GM21515 (cell line): ENCODE measurements at regions not wholly inside any gene's neighbourhood (a gene's known extent, or its start where the extent isn't known, plus 50 kb on each side); places are given as distances from the start of the nearest gene placed in this dataset.
"Not testable (repeated sequence)": the region's sequence is repeated elsewhere in the genome, so short reads cannot be mapped to it uniquely, and the experiment has no call there.

Experiments used
- ATAC-seq: cut with Tn5 transposase; IDR thresholded peaks from one replicate; pipeline ENCODE4 v1.9.1; 2021; ENCODE audit not compliant: unreplicated experiment

- no peak for ATAC-seq
These were observed 341.7 kb downstream of the LRRC3B start for GRCh38 chr3:26964313-26964712.

GRCh38 chr3:26964836-26965235 lies 342.3 kb downstream of the LRRC3B start:
- no peak for ATAC-seq

DNA sequence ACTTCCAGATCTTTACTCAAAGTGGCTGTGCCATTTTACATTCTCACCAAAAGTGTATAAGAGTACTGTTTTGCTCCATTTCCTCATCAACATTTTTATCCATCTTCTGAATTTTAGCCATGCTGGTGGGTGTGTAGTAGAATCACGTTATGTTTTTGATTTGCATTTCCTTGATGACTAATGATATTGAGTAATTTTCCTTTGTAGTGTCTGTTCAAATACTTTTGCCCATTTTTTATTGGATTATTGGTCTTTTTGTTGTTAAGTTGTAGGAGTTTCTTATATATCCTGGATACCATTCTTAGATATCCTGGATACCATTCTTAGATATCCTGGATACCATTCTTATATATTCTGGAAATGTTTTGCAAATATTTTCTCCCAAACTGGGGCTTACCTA lies 344.9 kb downstream of the LRRC3B start:
- no peak for ATAC-seq

- ATAC-seq: no peak
These were observed 362.1 kb downstream of the LRRC3B start for GRCh38 chr3:26984416-26985390.

DNA sequence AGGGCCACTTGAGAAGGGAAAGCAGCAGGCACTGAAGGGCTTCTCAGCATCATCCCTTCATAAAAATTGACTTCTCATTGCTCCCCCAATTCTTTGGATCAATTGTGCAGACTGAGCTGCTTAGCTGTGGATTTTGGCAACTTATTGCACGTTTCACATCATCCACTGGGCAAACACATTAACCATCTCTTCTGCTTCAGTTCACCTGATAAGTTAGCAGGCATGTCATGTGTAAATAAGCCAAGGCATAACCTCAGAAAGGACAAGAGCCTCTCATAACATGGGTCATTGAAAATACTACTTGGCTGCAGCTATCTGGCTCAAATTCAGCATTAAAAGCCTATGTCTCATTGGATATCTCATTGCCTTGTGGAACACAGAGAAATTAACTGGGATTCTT lies 366.5 kb downstream of the LRRC3B start:
- ATAC-seq: no peak

DNA sequence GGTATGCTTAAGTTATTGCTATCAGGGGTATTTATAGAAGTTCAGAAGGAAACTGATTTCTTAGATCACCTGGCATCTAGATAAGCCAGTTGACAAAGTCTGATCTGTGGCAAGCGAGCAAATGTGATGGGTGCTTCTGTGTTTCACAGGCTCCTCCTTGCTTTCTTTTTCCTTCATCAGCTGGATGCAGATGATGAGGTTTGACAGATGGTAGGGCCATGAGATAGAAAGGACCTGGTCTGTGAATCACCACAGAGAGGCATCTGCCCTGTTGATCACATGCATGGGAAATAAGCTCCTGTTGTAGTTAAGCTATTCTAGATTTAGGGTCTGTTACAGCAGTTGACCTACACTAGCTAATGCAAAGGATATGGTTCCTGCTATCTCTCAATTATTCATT lies 372.0 kb downstream of the NEK10 start:
- no peak for ATAC-seq

- ATAC-seq: no peak
These were observed 358.3 kb downstream of the NEK10 start for GRCh38 chr3:27010834-27011233.

DNA sequence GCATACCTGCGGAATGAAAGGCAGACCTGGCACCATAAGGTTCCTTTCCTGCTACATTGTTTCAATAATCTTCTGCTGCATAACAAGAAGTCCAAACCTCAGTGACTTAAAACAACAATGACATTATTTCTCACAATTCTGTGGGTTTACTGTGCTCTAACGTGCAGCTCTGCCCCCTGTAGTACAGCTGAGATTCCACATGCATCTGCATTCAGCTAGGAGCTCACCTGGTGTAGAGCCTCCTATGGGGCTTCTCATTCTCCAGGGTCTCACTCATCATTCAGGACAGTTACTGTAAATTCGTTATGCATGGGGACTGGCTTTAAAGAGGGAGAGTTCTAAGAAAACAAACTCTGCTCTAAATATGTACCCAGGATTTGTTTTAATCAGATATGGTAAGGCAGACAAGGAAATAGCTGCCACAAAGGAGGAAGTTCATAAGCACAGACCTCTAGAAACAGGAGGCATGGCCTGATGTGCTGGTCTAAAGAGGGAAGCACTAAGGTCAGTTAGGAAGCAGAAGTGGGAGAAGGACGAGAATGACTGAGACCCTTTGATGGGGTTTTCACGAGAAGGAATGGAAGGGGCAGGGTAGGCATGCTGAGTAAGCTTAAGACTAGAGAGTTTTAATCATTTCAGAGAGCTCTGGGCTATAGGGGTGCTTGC lies 347.0 kb downstream of the NEK10 start:
- ATAC-seq: no peak

DNA sequence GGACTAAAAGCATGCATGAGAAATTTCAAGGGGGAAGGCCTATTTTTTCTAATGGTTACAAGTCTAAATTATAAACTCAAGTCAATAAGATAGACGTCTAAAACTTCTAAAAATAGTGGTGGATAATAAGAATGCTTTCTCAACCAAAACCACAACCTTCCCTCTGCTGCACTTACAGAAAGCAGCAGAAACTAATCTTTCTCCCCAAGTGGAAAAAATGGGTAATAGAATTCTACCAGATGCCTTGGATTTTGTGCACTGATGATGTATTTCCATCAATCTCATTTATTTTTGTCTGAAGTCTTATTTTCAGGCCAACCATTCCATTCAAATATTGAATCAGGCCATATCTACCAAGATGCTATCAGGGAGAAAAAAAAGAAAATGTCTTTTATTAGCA lies 344.7 kb downstream of the NEK10 start:
- no peak for ATAC-seq

DNA sequence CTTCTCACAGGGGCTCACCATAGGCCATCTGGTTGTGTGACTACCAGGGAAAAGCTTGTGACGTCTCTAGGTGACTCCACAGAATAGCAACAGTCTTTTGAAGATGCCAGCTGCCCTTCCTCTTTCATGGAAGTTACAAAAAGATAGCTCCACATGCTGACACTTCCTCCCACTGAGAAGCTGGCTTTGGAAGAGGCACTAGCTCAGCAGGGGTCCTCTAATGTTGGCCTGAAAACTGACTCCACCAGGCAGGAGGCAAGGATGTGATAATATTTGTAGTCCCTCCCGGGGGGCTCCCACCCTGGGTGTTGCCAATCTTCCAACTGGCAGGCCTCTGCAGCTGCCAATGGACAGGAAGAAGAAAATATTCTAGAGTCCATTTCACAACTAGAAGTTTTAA lies 343.5 kb downstream of the NEK10 start:
- no peak for ATAC-seq

DNA sequence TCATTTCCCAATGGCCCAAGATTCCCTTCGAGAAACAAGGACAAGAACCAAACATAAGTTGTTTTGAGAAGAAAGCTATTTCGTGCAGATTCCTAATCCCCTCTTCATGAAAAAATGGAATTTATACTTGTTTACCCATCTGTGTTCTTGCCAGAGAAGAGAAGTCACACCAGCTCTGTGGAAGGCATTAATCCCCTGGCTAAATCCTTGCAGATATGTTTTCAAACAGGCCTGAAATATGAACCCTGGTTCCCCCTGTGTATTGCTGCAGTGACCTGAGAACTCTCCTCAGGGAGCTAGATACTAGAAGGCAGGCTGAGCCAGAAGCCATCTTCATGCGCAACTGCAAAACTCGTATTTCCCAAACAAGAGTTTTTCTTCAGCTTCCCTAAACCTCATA lies 337.7 kb downstream of the NEK10 start:
- ATAC-seq: no peak

GRCh38 chr3:27034255-27034654 lies 334.9 kb downstream of the NEK10 start:
- ATAC-seq: no peak

GRCh38 chr3:27040674-27041073 lies 328.5 kb downstream of the NEK10 start:
- ATAC-seq: no peak

DNA sequence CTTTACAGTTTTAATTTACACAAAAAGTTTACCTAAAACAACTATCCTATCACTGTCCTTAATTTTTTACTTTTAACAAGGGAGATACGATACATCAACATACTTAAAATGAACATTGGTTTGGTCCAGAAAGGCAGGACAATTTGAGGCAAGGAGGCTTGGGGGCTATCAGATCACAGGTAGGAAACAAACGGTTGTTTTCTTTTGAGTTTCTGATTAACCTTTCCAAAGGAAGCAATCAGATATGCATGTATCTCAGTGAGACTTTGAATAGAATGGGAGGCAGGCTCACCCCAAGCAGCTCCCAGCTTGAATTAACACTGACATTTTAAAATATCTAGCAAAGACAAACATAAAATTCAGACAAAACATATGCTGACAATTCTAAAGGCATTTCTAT lies 326.6 kb downstream of the NEK10 start:
- not testable (repeated sequence) for ATAC-seq

GRCh38 chr3:27043328-27043955 lies 325.7 kb downstream of the NEK10 start:
- ATAC-seq: no peak

DNA sequence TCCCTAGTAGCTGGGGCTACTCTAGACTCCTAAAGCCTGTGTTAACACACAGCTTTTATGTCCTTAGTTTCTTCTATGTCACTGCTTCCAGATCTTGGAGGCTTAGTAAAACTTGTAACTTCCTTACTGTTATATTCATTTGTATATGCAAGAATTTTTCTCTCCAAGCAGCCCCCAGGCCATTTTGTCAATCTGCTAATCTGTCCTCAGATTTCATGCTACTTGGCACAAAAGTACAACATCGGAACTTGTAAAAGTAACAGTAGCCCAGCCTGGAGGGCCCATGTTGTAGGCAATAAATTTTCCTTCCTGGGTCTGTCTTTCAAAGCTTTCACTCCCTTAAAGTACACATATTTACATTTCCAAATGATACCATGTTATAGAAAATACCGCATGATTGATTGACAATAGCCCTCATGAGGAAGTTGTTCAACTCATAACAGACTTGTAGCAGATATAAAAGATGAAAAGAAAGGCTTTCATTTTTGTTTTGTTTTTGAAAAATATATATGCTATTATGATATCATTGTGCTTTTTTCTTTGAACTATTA lies 324.2 kb downstream of the NEK10 start:
- ATAC-seq: no peak

- ATAC-seq: no peak
These were observed 322.8 kb downstream of the NEK10 start for GRCh38 chr3:27046351-27046750.

GRCh38 chr3:27049792-27050191 lies 319.4 kb downstream of the NEK10 start:
- no peak for ATAC-seq

- ATAC-seq: not testable (repeated sequence)
These were observed 317.7 kb downstream of the NEK10 start for GRCh38 chr3:27051527-27051926.

GRCh38 chr3:27056326-27056725 lies 312.9 kb downstream of the NEK10 start:
- no peak for ATAC-seq

DNA sequence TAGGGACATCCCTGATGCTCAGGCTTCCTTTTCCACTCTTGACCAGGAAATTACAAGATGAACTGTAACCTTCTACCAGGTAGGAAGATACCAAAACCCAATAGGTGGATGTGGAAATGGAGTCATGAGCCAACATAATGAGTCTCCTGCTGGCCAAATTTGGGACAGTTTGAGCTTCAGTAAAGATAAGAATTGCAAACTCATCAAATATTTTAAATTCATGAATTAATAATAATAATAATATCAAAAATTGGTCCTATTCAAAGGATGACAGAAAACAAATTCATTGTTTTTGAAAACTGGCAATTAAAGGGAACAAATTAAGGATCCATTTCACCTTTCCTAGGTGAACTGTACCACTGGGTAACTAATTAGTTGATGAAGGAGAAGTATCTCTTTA lies 309.7 kb downstream of the NEK10 start:
- ATAC-seq: no peak
